NCI-H2081 treated with DMSO at 0.1 percent for 48 hours (cell line): ENCODE measurements at regions not wholly inside any gene's neighbourhood (a gene's known extent, or its start where the extent isn't known, plus 50 kb on each side); places are given as distances from the start of the nearest gene placed in this dataset.
A peak's percentile ranks its signal among the peaks of the same experiment; 100 is the strongest.

Experiments
- DNase-seq: peaks from one replicate; lab custom pipeline; 2025; lab: John Stamatoyannopoulos, UW

DNA sequence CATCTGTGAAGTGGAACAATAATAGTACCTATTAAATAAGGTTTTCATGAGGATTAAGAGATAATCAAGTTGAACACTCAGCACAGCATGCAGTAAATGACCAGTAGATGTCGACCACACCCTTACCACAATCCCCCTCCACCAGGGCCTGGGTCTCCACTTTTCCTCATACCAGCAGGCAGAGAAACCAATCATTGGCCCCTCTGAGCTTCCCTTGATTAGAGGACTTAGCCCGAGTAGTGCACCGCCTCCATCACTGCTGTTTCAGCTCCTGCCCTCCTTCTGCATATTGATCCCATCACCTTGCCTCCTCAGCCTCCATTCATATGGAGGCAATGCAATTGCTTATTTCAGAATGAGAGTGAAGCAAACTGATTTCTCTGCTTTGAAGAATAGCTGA, 96.5 kb upstream of the CDH11 start:
- no peak for DNase-seq

DNA sequence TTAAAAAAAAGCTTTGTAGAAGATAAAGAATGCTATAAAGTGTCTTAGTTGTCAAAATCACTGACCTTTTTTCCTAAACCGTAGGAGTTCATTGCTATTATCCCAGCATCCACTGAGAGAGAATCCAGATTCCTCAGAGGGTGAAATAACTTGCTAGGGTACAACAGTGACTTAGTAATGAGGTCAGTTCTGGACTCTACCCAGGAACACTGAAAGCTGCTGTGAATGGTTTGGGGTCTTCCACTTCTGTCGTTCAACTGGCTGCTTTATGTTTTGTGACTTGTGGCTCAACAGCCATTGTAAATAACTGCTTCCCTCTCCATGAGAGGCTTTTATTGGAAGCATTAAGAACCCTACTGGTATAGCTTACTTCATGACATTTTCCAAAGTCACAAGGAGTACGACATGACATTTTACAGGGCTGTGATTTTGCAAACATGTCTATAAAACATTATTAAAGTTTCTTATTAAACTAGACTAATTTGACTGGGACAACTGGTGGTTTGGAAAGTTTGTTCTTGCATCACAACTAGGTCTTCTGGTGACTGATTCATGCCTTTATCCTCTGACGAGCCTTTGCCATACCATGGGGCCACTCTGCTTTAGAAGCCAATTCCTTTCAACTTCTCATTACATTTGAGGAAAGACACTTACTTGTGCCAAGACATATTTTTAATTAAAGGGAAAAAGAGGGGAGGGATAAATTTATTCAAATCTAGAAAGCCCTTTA, 92.2 kb upstream of the CDH11 start:
- DNase-seq, result no peak

DNA sequence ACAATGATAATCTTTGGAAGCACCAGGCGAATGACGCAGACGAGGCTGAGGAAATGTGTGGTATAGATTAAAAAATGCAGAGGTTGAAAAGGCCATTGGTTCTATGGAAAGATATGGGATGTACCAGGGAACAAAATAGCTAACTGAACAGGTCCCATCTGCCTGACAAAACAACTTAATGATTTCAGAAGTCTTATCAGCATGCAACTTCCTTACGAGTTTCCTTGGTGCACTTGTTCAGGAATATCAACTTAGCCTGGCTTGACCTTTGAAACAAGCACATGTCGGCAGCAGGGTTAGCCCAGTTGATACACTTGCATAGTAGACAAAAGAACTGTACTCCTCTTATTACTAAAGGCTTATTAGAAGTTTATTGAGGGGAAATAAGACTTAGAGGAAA, 90.9 kb upstream of the CDH11 start:
- DNase-seq, result no peak

DNA sequence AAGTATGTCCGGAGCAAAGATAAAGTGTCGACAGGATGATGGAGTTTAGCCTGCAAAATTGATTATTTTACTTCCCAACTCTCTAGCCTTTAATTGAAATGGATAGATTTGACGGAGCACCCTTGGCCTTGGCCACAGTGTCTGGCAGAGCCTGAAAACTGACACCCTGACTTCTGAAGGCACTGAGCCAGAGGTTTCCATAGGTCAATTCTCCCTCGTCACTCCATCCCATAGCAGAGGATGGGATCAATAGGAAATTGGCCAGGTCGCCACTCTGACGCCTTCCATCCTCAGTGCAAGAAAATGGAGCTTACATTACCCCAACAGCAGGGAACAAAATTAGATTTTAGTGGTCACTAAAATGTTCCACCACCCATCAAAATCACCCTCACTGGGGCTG, 90.4 kb upstream of the CDH11 start:
- DNase-seq, result no peak

DNA sequence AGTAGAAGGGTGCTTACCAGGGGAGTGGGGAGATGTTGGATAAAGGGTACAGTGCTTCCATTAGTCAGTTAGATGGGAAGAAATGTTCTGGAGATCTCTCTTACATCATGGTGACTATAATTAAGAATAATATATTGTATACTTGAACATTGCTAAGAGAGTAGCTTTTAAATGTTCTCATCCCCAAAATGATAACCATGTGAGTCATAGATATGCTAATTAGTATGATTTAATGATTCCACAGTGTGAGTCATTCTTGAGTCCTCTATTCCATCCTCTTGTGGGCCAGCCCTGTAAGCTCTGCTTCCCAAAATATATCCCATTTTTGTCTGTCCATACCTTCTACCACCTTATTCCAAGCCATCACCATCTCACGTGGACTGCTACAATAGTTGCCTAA, 80.6 kb upstream of the CDH11 start:
- no peak for DNase-seq

DNA sequence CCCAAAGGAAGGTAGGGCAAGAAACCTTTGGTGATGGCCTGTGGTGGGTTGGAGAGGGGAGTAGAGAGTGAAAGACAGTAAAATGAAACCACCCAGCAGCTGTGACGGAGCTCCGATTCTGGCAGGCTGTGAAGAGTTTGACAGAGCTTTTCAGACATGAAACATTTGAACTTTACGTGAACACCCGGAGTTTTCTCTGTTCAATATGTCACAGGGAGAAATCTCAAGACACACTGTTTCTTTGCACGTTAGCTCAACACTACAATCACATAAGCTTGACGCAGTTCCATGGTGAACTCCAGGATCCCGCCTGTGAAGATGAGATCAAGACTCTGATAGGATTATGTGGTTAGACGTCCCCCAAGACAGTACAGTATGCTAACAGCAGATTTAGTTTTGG, 79.6 kb upstream of the CDH11 start:
- no peak for DNase-seq

DNA sequence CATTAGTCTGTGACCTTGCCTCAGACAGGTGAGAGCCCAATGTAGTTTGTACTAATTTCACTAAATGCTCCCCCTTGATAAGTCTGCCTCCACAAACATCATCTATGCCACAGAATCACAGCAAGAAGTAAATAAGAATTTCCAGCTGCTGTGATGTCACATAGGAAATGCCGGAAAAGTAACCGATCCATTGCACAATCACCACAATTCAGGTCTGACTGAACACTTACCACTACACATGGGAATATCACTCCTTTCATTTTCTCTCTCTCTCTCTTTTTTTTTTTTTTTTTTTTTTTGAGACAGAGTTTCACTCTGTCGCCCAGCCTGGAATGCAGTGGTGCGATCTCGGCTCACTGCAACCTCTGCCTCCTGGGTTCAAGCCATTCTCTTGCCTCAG, 79.0 kb upstream of the CDH11 start:
- DNase-seq, result no peak

DNA sequence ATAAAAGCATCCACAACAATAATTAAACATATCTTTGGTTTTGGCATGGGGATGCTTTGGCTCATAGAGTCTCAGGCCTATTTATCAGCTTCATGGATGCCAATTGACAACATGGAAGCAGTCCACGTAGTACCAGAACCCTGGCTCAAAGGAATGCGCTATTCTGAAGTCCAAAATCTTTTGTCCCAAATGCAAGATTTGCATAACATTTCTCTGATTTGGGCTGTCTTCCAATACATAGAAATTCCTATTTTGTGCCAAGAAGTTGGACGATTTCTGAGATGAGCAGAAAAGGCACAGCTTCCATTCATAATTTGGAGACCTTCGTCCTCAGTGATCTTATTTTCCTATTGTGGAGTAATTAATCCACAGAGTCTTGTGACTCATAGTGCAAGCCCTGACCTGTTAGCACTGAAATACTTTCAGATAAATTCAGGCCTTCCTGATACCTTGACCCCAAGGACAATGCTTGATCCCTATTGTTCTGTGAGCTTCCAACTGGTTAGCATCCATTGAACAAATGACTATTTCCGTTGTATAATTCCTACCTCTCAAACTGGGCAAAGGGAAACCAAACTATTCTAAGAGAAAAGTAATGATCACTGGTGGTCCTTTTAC, 78.4 kb upstream of the CDH11 start:
- no peak for DNase-seq

DNA sequence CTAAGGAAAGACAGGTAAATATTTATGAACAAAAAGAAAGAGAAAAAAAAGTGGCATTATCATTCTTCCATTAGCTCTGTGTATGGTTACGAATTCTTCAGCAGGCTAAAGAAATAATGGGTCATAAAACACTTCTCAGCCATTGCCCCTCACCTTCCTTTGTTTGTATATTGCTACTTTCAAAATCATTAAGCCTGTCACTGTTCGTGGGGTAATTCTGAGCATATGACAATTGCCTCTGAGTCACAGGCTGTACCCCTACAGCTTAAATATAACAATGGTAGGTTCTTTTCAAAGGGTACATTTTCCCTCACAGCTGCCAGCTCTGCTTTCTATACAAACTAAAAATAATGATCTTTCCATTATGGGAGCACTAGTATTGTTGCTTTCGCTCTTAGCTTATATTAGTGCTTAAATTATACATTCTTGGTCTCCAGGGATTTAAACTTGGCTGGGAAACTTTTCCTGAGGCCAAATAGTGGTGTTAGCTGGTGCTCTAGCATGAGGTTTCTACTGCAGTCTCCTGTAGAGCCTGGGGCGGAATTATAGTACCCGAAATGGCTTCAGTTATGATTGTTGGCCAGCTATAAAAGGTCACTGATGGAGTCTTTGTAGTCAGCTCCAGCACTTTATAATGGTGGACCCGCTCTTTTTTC, 74.7 kb upstream of the CDH11 start:
- DNase-seq, result peak; percentile 3

DNA sequence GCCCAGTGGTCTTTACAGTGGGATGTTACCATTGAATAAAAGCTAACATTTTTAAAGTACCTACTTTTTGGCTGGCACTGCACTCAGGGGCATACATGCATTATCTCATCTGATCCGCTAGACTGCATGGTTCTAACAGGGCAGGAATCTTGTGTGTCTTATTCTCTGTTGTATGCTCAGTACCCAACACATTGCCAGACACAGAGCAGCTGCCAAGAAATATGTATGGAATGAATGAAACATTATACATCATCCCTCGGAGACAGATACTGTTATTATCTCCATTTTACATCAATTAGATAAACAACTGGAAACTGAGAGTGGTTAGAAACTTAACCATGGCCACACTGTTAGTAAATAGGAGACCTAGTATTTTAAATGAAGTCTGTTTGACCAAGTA, 74.1 kb upstream of the CDH11 start:
- peak; percentile 20 for DNase-seq

DNA sequence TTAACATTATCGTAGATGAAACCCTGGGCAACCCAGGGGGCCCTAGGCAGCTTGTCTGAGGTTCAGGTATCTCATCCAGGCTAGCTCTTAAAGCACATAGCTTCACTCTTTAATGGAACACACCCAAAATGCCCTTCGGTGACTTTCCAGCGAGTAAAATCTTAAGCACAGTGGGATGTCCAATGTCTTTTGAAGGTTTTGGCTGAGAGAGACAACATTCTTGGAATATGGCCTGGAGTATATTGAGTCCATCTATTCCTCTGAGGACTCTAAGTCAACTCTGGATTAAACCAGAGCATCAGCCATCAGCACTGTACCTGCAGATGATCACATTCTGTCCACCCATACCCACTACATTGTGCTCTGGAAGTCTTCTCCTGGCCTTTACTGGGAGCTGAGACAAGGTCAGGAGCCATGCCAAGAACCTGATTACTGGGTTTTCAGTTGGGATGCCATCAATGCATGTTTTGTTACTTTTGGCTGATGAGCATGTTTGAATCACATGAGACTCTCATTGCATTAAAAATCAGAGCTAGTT, 63.4 kb upstream of the CDH11 start:
- no peak for DNase-seq

DNA sequence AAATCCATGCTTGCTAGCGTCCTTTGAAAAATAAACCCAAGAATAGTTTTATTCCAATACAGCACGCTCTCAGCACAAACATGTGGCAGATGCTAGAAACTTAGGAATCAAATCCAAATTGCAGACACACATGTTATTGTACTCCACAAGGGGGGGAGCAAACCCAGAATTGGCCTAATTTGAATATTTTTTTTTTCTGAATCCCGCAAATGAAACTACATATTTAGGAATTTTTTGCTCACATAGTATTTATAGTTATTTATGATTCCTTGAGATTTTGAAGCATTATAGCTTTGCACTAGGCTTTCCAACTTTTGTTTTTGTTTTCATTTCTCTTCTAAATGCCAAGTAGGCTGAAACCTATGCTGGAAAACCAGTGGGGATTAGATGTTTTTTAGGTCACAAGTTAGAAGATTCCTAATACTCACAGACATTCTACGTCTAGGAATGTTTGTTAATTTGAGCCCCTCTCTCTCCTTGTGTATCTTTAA, 59.3 kb upstream of the CDH11 start:
- no peak for DNase-seq

DNA sequence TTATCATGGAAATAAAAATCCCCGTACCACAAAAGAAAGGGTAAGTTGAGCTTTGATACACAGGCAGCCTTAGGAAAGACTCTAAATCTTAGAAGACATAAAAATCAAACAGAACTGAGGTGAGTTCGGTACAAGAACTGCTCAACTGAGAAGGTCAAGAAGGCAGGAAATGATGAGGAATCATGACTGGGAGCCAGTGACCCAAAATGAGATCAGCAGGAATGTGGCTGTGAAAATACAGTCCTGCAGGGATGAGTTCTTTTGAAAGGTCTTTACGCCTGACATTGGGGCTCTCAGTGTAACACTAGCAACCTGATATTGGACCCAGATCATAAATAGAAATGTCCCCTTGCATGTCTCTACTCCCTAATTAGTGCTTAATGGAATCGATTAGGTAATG, 56.3 kb upstream of the CDH11 start:
- no peak for DNase-seq

DNA sequence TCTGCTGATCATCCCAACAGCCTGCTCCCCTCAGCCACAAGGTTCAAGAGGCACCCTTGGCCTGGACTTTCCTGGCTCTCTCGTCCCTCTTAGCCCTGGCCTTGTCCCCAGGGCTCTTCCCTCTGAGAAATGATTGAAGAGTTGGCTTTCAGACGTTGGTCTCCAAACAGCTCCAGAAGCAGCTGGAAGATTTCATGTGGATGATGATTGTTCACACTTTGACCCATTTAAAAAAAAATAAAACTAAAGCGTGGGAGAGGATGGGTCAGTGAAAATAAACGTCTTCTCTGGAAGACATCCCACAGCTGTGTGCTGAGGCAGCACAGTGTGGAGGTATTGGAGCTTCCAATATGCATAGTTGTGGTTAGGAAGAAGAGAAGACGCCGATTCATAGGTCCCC, 54.7 kb upstream of the CDH11 start:
- no peak for DNase-seq

DNA sequence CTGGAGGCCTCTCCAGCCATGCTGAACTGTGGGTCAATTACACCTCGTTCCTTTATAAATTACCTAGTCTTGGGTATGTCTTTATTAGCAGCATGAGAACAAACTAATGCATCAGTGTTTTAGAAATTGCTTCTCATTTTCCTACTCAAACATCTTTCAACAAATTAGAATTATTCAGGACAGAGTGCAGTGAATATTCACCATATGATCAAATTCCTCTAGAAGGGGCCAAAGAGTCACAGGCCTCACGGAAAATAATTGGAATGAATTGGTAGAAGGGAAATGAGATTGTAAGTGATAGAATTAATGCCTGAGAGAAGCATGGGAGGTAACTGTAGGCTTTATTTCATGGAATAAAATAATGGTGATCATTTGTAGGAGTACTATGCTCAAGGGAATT, 50.5 kb upstream of the CDH11 start:
- DNase-seq, result no peak
